ENCODE measurements at regions not wholly inside any gene's neighbourhood (a gene's known extent, or its start where the extent isn't known, plus 50 kb on each side); places are given as distances from the start of the nearest gene placed in this dataset.
"Not testable (repeated sequence)": the region's sequence is repeated elsewhere in the genome, so short reads cannot be mapped to it uniquely, and the experiment has no call there.

DNA sequence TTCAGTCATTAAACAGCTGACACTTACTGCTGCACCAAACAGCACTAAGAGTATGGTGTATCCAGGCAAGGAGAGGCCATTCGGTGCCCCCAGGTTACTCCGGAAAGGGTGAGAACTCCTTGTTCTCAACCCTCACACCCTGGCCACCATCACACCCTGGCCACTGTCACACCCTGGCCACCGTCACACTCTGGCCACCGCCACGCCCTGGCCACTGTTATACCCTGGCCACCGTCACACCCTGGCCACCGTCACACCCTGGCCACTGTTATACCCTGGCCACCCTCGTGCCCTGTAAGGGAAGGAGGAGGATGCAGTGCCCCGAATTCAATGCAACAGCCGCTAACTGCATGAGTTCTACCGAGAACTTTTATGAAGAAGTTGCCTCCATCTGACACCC, 644.4 kb downstream of the TBC1D22A start:
- DNase-seq (ENCODE audit: low spot score) = no peak

DNA sequence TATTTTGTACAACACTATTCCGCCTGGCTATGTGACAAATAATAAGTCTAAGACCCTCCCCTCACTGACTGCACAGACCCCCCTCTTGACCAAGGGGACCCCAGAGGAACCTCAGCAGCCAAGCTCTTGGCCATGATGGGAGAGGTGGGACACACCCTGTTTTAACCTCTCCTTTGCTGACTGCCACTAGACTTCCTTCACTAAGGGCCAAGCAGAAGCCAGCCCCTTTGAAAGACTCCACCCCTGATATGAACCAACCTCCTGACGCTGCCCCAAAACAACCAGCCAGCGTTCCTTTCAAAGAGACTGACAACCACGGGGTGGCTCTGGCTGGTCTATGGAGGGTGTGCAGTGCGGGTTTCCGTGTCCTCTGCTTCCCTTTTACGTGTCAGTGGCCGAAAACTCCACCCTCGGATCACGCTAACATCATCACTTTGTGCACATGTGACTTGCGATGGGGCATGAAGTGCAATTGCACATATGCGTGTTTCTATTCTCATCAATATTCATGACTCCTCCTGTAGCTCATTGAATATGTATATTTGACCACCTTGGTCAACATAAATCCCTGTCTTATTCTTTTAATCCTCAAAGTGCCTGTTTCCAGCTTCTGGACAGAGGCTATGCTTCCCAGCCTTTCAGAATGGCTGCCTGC, 643.9 kb downstream of the TBC1D22A start:
- no peak for DNase-seq (ENCODE audit: low spot score)

DNA sequence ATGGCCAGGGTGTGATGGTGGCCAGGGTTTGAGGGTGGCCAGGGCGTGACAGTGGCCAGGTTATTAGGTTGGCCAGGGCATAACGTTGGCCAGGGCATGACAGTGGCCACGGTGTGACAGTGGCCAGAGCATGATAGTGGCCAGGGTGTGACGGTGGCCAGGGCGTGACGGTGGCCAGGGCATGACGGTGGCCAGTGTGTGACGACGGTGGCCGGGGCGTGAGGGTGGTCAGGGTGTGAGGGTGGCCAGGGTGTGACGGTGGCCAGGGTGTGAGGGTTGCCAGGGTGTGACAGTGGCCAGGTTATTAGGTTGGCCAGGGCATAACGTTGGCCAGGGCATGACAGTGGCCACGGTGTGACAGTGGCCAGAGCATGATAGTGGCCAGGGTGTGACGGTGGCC, 642.8 kb downstream of the TBC1D22A start:
- DNase-seq (ENCODE audit: low spot score) = not testable (repeated sequence)

DNA sequence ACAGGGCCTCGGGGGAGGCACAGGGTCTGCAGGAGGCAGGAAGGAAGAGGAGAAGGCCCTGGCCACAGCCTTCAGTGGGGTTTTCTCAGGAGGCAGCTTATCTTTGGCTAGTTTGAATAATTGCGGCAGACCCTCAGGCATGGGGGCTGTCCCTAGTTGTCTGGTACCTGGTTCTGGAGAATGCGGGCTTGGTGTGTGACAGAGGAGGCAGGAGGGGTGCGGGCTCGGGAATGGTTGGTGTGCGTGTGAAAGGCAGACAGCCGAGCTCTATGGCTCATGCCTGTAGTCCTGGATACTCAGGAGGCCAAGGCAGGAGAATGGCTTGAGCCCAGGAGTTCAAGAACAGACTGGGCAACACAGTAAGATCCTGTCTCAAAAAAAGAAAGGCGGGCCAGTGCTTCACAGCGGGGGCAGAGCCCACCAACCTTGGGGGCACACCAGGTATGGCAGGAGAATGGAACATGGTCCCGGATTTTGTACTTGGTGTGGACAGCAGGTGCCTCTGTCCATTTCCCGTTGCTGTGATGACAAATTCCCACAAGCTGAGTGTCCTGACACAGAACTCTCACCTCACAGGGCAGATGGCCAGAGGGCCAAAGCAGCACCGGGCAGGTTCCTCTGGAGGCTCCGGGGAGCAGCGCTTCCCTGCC, 640.6 kb downstream of the TBC1D22A start:
- no peak for DNase-seq (ENCODE audit: low spot score)

DNA sequence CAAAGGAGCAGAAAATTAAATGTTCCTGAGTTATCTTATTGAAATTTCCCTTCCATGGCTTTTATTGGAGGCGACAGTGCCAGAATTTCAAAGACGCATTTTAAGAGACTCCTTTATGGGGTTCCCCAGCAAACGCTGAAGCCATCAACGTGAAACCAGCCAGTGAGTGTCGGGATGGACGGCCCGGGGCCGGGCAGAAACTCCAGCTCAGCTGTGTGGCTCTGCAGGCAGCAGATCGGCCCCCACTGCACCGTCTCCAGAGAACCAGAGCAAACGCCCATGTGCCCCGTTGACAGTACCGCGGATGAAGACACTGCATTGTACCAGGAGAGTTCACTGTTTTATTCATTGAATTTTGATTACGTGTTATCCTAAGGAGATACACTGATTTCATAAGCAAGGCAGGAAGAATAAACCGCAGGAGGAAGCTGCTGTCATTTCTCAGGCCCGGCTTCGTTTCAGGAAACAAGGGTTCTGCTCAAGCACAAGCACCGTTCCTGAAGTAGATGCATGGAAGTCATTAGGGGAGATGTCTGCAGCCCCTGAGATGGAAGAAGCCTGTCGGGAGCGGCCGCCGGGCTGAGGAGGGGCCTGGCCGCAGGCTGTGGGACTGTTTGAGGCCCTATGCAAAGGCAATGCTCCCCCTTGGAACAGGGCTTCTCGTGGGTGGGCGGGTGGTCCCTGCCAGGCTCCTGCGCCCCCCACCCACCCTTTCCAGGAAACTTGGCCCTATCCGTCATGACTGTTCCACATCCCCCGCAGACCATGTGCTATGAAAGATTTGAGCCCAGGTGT, 639.7 kb downstream of the TBC1D22A start:
- DNase-seq (ENCODE audit: low spot score) = no peak

DNA sequence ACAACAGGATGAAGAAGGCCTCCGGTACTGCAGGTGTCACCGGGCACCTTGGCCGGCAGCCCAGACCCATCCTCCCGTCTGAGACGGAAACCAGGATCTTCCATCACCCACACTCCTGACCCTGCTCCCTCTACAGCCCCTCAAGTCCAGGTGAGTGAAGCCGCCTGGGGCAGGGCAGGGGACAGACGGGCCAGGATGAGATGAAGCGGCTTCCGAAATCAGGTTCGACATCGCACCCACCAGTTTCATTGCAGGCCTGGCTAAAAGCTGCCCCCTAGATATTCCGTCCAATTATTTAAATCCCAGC, 639.1 kb downstream of the TBC1D22A start:
- DNase-seq (ENCODE audit: low spot score) = no peak

DNA sequence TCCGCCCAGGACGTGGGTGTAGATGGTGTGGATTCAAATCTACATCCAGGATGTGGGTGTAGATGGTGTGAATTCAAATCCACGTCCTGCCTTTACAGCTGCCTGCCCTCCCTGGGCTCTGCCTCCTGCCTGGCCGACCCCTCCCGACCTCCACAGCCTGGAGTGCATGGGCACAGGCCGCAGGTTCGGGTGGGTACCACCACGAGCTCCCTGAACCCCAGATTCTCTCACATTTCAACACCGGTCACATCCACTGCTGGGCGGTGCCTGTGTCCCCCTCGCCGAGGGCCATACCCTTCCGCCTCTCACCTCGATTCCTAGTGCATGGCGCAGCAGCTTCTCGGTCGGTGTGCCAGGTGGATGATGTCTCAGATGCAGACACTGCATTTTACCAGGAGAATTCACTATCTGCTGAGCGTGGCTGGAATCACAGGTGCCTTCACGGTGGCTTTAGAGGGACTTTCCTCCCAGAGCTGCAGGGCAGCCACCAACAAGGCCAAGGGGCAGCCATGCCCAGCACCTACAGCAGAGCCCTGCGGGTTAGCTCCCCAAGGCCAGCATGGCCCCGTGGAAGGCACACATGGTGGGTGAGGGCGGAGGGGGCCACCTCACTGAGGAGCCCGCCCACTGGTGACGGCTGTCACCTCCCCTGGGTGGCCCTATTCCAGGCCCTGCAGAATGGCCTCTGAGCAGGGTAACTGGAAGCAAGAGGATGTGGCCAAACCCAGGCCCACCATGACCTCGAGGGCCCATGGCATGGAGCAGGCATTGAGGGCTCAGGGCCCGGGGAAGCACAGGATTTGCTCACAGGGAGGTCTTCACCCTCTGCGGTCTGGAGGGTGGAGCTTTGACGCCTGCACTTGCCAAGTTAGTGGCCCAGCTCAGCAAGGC, 638.5 kb downstream of the TBC1D22A start:
- DNase-seq (ENCODE audit: low spot score) = no peak

DNA sequence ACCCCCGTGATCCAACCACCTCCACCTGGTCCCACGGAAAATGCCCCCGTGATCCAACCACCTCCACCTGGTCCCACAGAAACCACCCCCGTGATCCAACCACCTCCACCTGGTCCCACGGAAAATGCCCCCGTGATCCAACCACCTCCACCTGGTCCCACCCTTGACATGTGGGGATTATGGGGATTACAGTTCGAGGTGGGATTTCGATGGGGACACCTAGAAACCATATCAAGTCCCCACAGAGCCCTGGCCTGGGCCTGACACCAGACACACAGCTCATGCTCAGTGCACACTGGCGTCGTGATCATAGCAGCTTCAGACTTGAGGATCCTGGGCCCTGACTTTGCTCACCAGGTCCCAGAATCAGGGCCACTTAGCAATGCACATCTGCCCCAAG, 637.7 kb downstream of the TBC1D22A start:
- not testable (repeated sequence) for DNase-seq (ENCODE audit: low spot score)

DNA sequence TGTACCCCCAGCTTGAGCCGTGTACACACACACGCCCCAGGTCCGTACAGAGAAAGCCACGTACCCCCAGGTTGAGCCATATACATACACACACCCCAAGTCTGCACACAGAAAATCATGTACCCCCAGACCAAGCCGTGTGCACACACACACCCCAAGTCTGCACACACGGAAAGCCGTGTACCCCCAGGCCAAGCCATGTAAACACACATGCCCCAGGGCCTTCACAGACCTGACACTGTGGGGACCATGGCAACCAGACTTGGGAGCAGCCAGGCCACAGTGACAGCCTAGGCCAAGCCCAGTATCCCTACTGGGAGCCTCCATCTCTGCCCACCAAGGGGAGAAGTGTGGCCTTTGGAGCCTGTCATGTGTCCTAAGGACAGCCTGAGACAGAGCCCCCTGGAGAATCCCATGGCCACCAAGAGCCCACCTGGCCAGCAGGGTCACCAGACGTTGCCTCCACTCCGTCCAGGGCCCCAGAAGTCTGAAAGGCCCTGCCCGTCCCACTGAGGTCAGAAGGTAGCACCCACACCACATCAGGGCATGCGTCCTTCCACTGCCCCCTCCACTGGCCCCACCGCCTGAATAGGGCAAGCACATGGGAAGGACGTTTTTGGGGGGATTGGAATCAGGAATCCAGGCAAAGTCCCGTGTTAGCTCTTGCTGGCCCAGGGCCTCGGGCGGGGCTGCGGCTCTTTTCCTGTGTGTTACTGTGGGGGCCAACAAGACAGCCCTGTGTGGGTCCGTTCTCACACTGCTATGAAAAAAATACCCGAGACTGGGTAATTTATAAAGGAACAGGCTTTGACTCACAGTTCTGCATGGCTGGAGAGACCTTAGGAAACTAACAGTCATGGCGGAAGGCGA, 636.7 kb downstream of the TBC1D22A start:
- DNase-seq (ENCODE audit: low spot score) = no peak

DNA sequence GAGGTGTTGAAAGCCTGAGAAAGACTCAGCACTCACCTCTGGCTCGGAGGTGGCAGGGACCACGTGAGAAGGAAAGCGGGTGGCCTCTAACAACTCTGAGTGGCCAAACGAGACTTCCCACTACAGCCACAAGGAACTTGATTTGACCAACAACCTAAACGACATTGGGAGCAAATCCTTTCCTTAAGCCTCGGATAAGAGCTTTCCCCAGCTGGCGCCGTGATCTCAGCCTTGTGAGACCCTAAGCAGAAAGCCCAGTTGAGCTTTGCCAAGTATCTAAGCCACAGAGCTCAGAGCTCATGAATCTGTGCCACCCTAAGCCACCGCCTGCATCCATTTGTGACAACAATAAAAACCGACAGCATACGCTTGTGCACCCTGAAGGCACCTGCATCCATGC, 636.0 kb downstream of the TBC1D22A start:
- no peak for DNase-seq (ENCODE audit: low spot score)

DNA sequence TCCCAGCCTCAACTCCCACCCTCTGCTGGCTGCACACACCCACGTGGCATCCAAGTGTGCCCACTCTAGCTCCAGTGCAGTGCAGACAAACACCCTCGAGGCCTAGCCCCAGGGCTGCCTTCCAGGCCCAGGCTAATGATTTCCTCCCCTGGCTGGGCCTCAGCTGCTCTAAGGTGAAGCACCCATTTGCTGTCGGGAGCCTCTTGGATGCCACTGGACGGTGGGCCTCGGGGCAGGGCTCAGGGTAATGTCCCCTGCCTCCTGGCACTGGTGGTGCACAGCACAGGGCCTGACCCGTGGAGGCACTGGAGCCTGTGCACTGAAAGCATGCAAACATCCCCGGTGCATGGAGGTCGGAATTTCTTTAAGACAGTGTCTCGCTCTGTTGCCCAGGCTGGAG, 635.2 kb downstream of the TBC1D22A start:
- DNase-seq (ENCODE audit: low spot score) = no peak

DNA sequence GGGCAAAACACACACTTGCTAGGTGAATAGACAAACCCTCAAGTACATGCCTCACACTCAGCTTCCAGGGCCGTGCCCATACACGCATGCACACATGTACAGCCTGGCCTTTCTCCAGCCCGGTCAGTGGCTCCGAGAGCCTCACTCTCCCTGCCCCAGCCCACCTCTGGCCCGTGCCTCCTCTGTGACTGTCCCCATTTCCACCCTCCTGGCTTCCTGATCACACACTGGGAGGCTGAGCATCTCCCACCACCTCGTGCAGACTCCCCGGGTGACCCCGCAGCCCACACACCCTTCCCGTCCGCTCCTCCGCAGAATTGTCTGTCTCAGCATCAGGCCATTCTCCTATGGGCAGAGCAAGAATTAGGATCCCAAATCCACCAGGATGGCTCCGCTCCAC, 634.1 kb downstream of the TBC1D22A start:
- DNase-seq (ENCODE audit: low spot score) = no peak

DNA sequence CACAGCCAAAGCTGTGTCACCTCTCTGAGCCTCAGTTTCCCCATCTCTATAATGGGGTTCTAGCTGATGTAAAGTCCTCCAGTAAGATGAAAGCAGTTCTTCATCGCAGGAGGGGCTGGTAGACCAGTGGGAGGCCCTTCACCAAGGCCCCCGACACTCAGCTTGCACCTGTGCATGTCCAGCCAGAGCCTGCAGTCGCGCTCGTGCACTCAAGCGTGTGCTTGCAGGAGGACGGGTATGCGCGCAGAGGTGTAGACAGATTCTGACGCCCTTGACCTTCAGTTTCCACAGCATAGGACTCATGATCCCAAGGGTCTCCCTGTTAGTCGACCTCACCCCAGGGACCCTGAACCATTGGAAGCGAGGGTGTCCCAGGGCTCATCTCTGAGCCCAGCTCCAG, 633.7 kb downstream of the TBC1D22A start:
- no peak for DNase-seq (ENCODE audit: low spot score)

DNA sequence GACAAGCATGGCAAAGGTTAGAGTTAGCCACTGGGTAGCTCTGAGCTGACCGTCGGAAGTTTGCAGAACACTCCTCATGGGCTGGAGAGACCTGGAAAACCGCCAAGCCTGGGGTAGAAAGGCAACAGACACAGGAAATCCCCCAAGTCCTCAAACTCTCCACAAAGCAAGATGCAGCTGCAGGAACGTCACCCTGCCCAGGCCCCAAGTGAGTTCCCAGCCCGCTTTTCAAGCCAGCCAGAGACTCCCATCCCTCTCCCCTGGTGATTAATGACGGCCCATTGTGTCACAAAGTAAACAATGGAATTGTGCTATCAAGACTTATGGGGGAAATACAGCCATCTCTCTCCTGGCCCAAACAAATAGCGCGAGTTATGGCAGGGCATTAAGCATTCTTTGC, 633.0 kb downstream of the TBC1D22A start:
- no peak for DNase-seq (ENCODE audit: low spot score)

DNA sequence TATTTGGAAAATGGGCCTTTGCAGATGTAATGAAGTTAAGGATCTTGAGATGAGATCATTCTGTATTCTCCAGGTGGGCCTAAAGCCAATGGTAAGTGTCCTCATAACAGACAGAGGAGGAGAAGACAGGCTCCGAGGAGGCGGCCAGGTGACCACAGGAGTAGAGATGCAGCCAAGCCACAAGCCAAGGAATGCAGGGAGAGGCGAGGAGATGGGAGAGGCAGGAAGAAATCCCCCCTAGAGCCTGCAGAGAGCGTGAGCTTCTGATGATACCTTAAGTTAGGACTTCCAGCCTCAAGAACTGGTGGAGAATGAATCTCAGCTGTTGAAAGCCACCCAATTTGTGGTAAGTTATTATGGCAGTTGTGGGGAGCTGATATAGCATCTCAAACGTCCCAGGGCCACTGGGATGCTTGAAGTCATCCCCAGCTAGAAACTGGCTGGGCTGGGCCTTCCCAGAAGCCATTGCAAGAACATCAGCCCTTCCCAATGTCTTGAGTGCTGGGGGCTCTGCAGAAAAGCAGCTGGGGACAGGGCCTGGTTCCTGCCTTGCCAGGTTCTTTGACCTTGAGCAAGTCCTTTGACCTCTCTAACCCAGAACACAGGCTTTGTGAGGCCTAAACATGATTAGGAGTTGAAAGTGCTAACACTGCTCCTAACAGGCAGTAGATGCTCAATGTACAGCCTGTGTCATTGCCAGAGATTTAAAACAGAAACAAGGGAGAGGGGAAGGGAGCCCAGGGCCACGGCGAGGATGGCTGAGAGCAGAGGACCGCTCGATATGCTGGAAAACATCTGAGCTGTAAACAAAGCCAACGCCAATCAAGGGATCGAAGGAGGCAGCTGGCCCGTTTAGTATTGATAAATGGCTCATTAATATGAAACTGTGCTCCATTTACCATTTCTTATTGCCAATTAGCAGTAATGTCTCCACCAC, 632.3 kb downstream of the TBC1D22A start:
- no peak for DNase-seq (ENCODE audit: low spot score)

DNA sequence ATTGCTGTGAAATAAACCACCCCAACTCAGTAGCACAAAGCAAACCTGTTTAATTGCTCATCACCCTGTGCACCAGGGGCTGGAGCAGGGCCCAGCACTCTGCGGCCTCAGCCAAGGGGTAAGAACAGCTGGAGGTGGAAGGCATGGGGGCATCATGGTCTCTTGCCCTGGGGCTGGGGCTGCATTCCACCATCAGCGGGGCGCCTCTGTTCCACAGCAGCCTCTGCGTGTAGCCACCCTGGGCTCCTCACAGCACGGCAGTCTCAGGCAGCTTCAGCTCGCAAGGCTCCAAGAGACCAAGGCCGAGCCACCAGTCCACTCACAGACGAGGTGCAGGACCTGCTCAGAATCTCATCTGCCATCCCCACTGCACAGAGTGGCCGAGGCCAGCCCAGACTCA, 630.7 kb downstream of the TBC1D22A start:
- no peak for DNase-seq (ENCODE audit: low spot score)

DNA sequence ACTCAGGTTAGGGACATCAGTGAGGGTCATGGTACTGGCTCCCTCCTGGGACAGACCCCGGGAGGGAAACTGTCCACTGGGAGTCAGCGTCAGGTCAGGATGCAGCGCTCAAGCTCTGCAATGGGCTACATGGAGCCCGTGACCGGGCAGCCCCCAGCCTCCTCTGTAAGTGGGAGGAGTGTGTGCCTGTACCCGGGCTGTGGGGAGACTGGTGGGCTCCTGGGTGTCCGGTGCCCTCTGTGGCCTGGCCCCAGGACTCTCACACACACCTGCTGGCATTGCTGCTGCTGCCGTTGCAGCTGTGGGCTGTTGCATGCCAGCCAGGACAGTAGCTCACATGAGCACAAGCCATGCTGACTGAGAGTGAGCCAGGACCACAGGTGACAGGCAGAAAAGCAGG, 630.3 kb downstream of the TBC1D22A start:
- no peak for DNase-seq (ENCODE audit: low spot score)

DNA sequence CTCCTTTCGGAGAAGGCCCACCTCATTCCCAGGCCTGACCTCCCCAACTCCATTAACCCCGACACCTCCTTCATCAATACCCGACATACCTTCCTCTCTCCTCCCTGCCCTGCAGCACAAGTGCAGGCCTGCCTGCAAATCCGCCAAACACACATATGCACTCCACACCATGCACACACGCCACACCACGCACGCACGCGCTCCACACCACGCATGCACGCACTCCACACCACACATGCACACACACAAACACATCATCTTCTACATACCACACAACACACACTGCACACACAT, 629.6 kb downstream of the TBC1D22A start:
- no peak for DNase-seq (ENCODE audit: low spot score)

DNA sequence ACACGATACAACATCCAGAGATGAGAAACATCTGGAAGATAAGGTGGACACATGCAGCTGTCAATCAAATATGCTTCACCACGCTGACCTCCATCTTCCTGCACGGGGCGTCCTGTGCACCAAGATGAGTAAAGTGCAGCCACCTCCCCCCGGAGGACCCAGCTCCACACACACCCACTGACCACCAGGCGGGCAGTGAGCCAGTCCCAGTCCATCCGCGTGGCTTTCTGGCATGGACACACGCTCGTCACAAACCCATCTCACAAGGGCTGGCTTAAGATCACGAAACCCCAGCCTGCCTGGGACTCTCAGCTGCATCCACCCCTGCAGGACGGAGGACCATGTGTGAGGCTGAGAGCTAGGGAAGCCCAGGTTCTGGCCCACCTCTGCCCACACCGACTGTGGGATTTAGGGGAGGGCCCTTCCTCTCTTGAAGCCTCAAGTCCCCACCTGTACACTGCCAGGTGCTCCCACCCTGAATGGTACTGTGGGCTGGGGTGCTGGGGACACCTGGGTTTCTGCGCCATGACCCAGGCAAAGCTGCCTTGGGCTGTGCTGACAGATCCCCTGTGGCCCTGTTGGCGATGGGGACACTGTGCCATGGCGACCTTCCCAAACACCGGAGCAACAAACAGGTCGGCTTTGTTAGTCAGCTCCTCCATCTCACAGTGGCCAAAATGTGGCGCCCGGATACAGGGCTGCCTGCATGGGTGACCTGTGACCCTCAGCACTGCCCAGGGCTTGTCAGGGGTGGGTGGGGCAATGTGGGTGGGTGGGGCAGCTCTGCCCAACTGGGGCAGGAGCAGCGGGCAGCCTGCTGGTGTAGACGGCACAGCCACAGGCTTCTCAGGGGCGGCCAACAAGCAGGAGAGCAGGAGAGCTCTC, 629.0 kb downstream of the TBC1D22A start:
- no peak for DNase-seq (ENCODE audit: low spot score)
